Gastroesophageal sphincter (tissue), 4 donors: ENCODE measurements at regions not wholly inside any gene's neighbourhood (a gene's known extent, or its start where the extent isn't known, plus 50 kb on each side); places are given as distances from the start of the nearest gene placed in this dataset.

Experiments
- ATAC-seq: fragments of 150-250 bp; one replicate; pipeline ENCODE4 v1.9.1; 2016; ENCODE audit warnings: mild to moderate bottlenecking, moderate library complexity
- H3K27ac ChIP-seq, 4 donors: fragments of 200-600 bp; sonication (generic) in 3 of 4; 1 replicate in 3 of 4; 2 replicates in 1 of 4; pipeline ENCODE4 v1.5.1; 2016 to 2019
- H3K27me3 ChIP-seq: fragments of 200-600 bp; sonication (generic); one replicate; pipeline ENCODE4 v1.5.1; 2019
- H3K36me3 ChIP-seq, 2 donors: fragments of 200-600 bp; sonication (generic); one replicate each; pipeline ENCODE4 v1.5.1; 2019; ENCODE audit warnings: control low read depth in 1 of 2
- H3K4me1 ChIP-seq, 3 donors: fragments of 200-600 bp; sonication (generic); 1 replicate in 2 of 3; 2 replicates in 1 of 3; pipeline ENCODE4 v1.5.1; 2016 to 2019; ENCODE audit warnings: control low read depth in 2 of 3
- H3K4me3 ChIP-seq, 2 donors: fragments of 200-600 bp; sonication (generic); one replicate each; pipeline ENCODE4 v1.5.1; 2019; ENCODE audit warnings: mild to moderate bottlenecking in 1 of 2, moderate library complexity in 1 of 2
- H3K9me3 ChIP-seq, 3 donors: fragments of 200-600 bp; sonication (generic); one replicate each; pipeline ENCODE4 v1.5.1; 2017 to 2019; ENCODE audit warnings: control low read depth in 2 of 3
- EP300 ChIP-seq: sonication (generic); formaldehyde crosslinking; IDR thresholded peaks from one replicate; pipeline ENCODE4 v1.6.1; 2017; ENCODE audit warnings: antibody characterized with exemption, mild to moderate bottlenecking
- POLR2A ChIP-seq, 2 donors: fragments of 450-650 bp; IDR thresholded peaks; one replicate each; pipeline ENCODE4 v1.6.1; 2017; ENCODE audit warnings: antibody characterized with exemption in 2 of 2, mild to moderate bottlenecking in 2 of 2, moderate library complexity in 1 of 2
- POLR2AphosphoS5 ChIP-seq: sonication (generic); formaldehyde crosslinking; IDR thresholded peaks from one replicate; pipeline ENCODE4 v1.6.1; 2017; ENCODE audit warnings: antibody characterized with exemption
- WGBS, 2 donors: methylation state at CpG; one replicate each; pipeline ENCODE4 v1.1.5; 2018; ENCODE audit warnings: low coverage in 1 of 2; 5-methylcytosine and 5-hydroxymethylcytosine counted together
- TF ChIP-seq, protein P1 (sequence below), 4 experiments: fragments of 200-600 bp in 2 of 4; fragments of 450-650 bp in 2 of 4; sonication (generic) in 1 of 4; IDR thresholded peaks; one replicate each; pipeline ENCODE4 v1.5.1; 2017 to 2019; ENCODE audit warnings: antibody characterized with exemption in 4 of 4, mild to moderate bottlenecking in 2 of 4, moderate library complexity in 2 of 4

DNA sequence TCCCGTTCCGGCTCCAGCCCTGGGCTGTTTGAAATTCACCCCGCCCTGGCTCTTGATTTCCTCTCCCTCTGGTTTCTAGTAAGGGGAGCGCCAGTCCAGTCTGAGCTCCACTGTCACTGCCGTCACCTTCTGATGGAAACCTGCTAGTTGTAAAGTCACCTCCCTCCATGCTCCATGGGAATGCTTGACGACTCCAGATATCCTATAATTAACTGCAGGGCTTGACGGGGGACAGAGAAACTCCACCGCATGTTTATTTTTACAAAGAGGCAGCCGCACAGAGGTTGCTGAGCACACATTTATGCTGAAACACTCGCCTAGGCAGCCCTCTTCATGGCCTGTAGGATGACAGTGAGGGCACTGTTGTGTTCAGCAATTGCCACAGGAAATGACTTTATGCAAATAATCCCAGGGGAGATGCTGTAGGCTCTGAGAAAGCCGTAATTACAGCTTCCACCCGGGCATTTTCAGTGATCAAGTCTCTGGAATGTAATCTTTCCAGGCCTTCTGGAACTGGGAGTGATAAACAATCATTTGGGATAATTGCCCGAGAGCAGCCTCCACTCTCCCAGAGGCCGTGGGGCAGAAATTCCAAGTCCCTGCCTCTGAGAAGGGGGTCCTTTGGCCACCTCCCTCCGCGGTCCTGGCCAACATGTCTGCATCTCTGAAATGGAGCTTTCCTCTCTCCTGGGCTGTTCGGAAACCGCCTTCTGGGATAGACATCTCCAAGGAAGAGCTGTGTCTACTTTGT lies 300.5 kb downstream of the KLF6 start:
- Histone ChIP-seq H3K27ac (peak overlapping the region; percentile 23 to 88 (median 66)), H3K36me3 (no peaks in the 10 kb centered on the region), H3K4me1 (peaks cover 0 to 32% (median 8%) of the 10 kb centered on the region in 3 donors), H3K4me3 (no peak overlapping the region), H3K9me3 (no peaks in the 10 kb centered on the region), H3K27me3 (no peaks in the 10 kb centered on the region)
- no peak for ATAC-seq
- WGBS, 2 donors, result 18 to 50% methylated on average over 4 to 15 of the region's 18 CpGs
- no peak for TF ChIP-seq EP300
- TF ChIP-seq, protein P1, sequence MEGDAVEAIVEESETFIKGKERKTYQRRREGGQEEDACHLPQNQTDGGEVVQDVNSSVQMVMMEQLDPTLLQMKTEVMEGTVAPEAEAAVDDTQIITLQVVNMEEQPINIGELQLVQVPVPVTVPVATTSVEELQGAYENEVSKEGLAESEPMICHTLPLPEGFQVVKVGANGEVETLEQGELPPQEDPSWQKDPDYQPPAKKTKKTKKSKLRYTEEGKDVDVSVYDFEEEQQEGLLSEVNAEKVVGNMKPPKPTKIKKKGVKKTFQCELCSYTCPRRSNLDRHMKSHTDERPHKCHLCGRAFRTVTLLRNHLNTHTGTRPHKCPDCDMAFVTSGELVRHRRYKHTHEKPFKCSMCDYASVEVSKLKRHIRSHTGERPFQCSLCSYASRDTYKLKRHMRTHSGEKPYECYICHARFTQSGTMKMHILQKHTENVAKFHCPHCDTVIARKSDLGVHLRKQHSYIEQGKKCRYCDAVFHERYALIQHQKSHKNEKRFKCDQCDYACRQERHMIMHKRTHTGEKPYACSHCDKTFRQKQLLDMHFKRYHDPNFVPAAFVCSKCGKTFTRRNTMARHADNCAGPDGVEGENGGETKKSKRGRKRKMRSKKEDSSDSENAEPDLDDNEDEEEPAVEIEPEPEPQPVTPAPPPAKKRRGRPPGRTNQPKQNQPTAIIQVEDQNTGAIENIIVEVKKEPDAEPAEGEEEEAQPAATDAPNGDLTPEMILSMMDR (IDR thresholded peaks at IDR 0.05), result peak in 1 of 4 experiments; percentile 22

DNA sequence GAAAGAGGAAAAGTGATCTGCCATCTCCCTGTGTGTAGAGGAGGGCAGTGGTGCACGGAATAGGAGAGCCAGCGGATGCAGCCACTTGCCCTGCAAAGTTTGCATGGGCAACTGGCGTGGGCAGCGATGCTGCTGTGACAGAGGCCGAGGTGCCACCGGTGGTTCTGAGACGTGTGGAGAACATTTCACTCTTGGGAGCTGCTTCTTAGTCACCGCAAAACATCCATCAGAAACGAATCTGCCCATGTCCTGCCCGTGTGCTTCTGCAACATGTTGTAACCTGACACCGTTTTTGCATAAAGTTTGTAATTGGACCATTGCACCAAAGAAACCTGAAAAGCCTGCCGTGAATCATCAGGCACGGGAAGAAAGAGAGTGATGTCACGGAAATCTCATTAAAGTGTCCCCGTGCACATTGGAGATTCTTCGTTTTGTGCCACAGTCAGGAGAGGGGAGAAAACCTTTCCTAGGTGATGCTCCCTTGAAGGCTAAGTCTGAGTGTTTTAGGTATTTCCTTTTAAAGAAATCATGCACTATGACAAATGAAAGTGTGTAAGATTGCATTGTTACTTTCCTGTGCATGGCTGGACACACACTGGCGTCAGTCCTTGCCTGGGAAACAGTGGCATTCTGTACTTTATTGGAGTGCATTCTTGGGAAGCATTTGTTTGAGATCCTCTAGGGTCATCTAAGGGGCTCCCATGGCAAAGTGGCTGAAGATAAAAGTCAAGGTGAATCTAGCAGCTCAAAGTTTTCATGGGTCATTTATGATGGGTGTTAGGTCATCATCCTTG lies 302.6 kb downstream of the KLF6 start:
- ATAC-seq, result peak; percentile 94
- peaks cover 0 to 32% (median 8%) of the 10 kb centered on the region in 3 donors for H3K4me1 ChIP-seq
- H3K9me3 ChIP-seq, result no peaks in the 10 kb centered on the region
- H3K27me3 ChIP-seq, result no peaks in the 10 kb centered on the region
- no peaks in the 10 kb centered on the region for H3K36me3 ChIP-seq
- TF ChIP-seq POLR2A (IDR thresholded peaks at IDR 0.05), result no peak
- peak; percentile 85 for TF ChIP-seq POLR2AphosphoS5
- H3K27ac ChIP-seq, result peak overlapping the region; percentile 64 to 88 (median 73)
- 21 to 22% methylated on average over 6 to 15 of the region's 17 CpGs for WGBS, 2 donors
- H3K4me3 ChIP-seq, result peak overlapping the region in 1 of 2 donors; percentile 8

DNA sequence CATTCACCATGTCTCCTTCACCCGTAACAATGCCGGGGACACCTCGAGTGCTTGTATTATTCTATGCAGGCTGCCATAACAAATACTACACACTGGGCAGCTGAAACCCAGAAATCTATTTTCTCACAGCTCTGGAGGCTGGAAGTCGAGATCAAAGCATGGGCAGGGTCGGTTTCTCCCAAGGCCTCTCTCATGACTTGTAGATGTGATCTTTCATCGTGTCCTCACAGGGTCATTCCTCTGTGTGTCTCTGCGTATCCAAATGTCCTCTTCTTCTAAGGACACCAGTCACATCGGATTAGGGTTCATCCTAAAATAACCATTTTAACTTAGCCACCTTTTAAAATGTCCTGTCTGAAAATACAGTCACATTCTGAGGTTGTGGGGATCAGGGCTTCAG lies 303.5 kb downstream of the KLF6 start:
- TF ChIP-seq EP300 (no peak), POLR2A (IDR thresholded peaks at IDR 0.05) (no peak), POLR2AphosphoS5 (no peak)
- TF ChIP-seq, protein P1 (IDR thresholded peaks at IDR 0.05), result no peak
- Histone ChIP-seq H3K27ac (peak overlapping the region in 3 of 4 donors; percentile 70 to 88 (median 75)), H3K9me3 (no peaks in the 10 kb centered on the region), H3K4me3 (no peak overlapping the region), H3K4me1 (peaks cover 0 to 32% (median 8%) of the 10 kb centered on the region in 3 donors), H3K36me3 (no peaks in the 10 kb centered on the region), H3K27me3 (no peaks in the 10 kb centered on the region)
- ATAC-seq, result no peak
- WGBS, 2 donors, result 79 to 91% methylated on average over 8 of the region's 8 CpGs

DNA sequence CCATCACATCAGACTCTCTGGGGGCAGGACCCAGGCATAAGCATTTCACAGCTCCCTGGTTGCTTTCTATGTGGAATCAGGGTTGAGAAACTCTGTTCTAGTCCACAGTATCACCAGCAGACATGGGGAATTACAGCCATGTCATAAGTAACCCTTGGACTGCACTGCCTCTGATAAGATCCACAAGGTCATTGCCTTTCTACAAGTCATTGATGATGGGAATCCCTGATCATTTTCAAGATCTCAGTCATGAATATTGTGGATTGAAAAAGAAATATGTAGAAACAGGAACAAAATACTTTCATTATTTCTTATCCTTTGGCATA lies 304.1 kb downstream of the KLF6 start:
- H3K9me3 ChIP-seq, result no peaks in the 10 kb centered on the region
- no peak overlapping the region for H3K4me3 ChIP-seq
- no peaks in the 10 kb centered on the region for H3K27me3 ChIP-seq
- H3K36me3 ChIP-seq, result no peaks in the 10 kb centered on the region
- TF ChIP-seq POLR2A (IDR thresholded peaks at IDR 0.05), result no peak
- no peak for TF ChIP-seq EP300
- TF ChIP-seq POLR2AphosphoS5, result no peak
- TF ChIP-seq, protein P1 (IDR thresholded peaks at IDR 0.05), result no peak
- H3K27ac ChIP-seq, result peak overlapping the region in 1 of 4 donors; percentile 44
- no peak for ATAC-seq
- H3K4me1 ChIP-seq, result peaks cover 0 to 32% (median 8%) of the 10 kb centered on the region in 3 donors

DNA sequence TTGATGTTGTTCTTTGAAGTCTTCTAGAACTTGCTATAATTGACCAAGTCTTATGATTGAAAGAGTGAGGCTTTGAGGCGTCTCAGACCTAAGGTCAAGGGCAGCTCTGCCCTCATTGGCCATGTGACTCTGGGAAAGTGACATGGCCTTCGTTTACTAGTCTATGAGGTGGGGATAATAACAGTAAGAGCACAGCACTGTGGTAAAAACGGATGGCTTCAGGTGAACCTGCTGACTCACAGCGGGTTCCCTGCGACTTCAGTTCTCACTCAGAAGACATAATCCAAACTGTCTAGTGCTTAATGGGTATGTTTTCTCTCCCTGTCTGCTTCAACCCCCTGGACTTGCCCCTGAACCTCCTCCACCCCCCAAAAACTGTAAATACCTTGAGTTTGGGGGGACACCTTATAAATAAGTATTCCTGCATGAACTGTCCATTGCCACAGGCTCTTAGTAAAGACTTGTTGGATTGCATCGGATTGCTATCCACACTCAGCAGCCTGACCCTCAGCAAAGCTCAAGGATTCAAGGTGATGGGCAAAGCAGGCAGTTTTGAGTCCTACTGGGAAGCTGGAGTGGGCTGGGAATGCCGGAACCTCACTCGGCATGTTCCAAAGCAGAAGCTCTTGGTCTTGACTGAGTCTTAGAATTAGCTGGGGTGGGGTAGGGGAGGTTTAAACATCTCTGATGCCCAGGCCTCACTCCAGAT lies 304.6 kb downstream of the KLF6 start:
- ATAC-seq, result no peak
- Histone ChIP-seq H3K4me1 (peaks cover 0 to 32% (median 8%) of the 10 kb centered on the region in 3 donors), H3K36me3 (no peaks in the 10 kb centered on the region), H3K27me3 (no peaks in the 10 kb centered on the region), H3K4me3 (no peak overlapping the region), H3K27ac (peak overlapping the region in 1 of 4 donors; percentile 44), H3K9me3 (no peaks in the 10 kb centered on the region)
- TF ChIP-seq EP300 (no peak), POLR2A (IDR thresholded peaks at IDR 0.05) (no peak), POLR2AphosphoS5 (no peak)
- TF ChIP-seq, protein P1 (IDR thresholded peaks at IDR 0.05), result no peak
- 92 to 100% methylated on average over 3 to 6 of the region's 8 CpGs for WGBS, 2 donors
